GM19025 (cell line): ENCODE measurements at regions not wholly inside any gene's neighbourhood (a gene's known extent, or its start where the extent isn't known, plus 50 kb on each side); places are given as distances from the start of the nearest gene placed in this dataset.
A peak's percentile ranks its signal among the peaks of the same experiment; 100 is the strongest.

Experiments
- ATAC-seq: cut with Tn5 transposase; IDR thresholded peaks from one replicate; pipeline ENCODE4 v1.9.1; 2021; ENCODE audit warnings: mild to moderate bottlenecking, low read depth, moderate library complexity; ENCODE audit not compliant: unreplicated experiment

- no peak for ATAC-seq
These were observed 76.0 kb upstream of the WNT7B start for GRCh38 chr22:46052801-46053562.

- ATAC-seq, result no peak
These were observed 76.7 kb upstream of the WNT7B start for GRCh38 chr22:46053563-46054090.

GRCh38 chr22:46054091-46055073 lies 77.4 kb upstream of the WNT7B start:
- ATAC-seq, result no peak

GRCh38 chr22:46055181-46055875 lies 78.4 kb upstream of the WNT7B start:
- no peak for ATAC-seq

- no peak for ATAC-seq
These were observed 79.1 kb upstream of the WNT7B start for GRCh38 chr22:46055911-46056545.

- no peak for ATAC-seq
These were observed 79.7 kb upstream of the WNT7B start for GRCh38 chr22:46056546-46057245.

GRCh38 chr22:46057246-46058090 lies 80.5 kb upstream of the WNT7B start:
- peak; percentile 17 for ATAC-seq

- ATAC-seq, result peak; percentile 68
These were observed 81.1 kb upstream of the WNT7B start for GRCh38 chr22:46058091-46058420.

GRCh38 chr22:46058591-46059519 lies 81.9 kb upstream of the WNT7B start:
- no peak for ATAC-seq

- ATAC-seq, result no peak
These were observed 83.5 kb upstream of the WNT7B start for GRCh38 chr22:46060292-46061123.

- no peak for ATAC-seq
These were observed 84.2 kb upstream of the WNT7B start for GRCh38 chr22:46061124-46061500.

- ATAC-seq, result no peak
These were observed 84.7 kb upstream of the WNT7B start for GRCh38 chr22:46061501-46062231.

GRCh38 chr22:46062232-46062615 lies 85.3 kb upstream of the WNT7B start:
- ATAC-seq, result no peak

- no peak for ATAC-seq
These were observed 86.1 kb upstream of the WNT7B start for GRCh38 chr22:46062971-46063631.

- no peak for ATAC-seq
These were observed 86.5 kb upstream of the PPARA start for GRCh38 chr22:46063846-46064227.
